Keratinocyte (primary cell): ENCODE measurements at regions not wholly inside any gene's neighbourhood (a gene's known extent, or its start where the extent isn't known, plus 50 kb on each side); places are given as distances from the start of the nearest gene placed in this dataset.

Source experiments
- DNase-seq: peaks from one replicate; pipeline ENCODE4 v3.0.0-alpha.2; 2011; ENCODE audit warnings: low read depth, missing footprints, low spot score
- FAIRE-seq: peaks from 2 replicates; lab custom pipeline; 2011; peaks lifted over from hg19 to GRCh38; lab: Jason Lieb, UNC
- H2AFZ ChIP-seq: 2 replicates; pipeline ENCODE4 v1.6.0; 2012; ENCODE audit warnings: low read length, control low read depth, inconsistent platforms; ENCODE audit not compliant: control insufficient read depth
- H3K27ac ChIP-seq: 2 replicates; pipeline ENCODE4 v1.5.1; 2011; ENCODE audit warnings: low read length; ENCODE audit not compliant: control insufficient read depth, insufficient read depth
- H3K27me3 ChIP-seq: 3 replicates; pipeline ENCODE4 v1.6.0; 2011; ENCODE audit warnings: low read length; ENCODE audit not compliant: control insufficient read depth, insufficient read depth; ENCODE audit errors: extremely low read depth
- H3K36me3 ChIP-seq, 2 experiments: 2 replicates in 1 of 2; 3 replicates in 1 of 2; pipeline ENCODE4 v1.5.1; 2011; ENCODE audit warnings: low read length in 2 of 2, mild to moderate bottlenecking in 1 of 2; ENCODE audit not compliant: control insufficient read depth in 2 of 2, insufficient read depth in 2 of 2; ENCODE audit errors: extremely low read depth in 1 of 2
- H3K4me1 ChIP-seq: 3 replicates; pipeline ENCODE4 v1.5.1; 2011; ENCODE audit warnings: low read length; ENCODE audit not compliant: control insufficient read depth, insufficient read depth; ENCODE audit errors: extremely low read depth
- H3K4me2 ChIP-seq: 3 replicates; pipeline ENCODE4 v1.6.0; 2011; ENCODE audit warnings: low read depth, low read length; ENCODE audit not compliant: control insufficient read depth, insufficient read depth; ENCODE audit errors: extremely low read depth
- H3K4me3 ChIP-seq, 3 experiments: fragments of 200-600 bp in 1 of 3; sonication (generic) in 1 of 3; 2 replicates in 2 of 3; 3 replicates in 1 of 3; pipeline ENCODE4 v1.5.1; 2011 to 2016; ENCODE audit warnings: low read length in 3 of 3, mild to moderate bottlenecking in 3 of 3, control low read depth in 2 of 3, inconsistent platforms in 1 of 3, low read depth in 1 of 3, mixed read lengths in 1 of 3, mixed run types in 1 of 3, moderate library complexity in 1 of 3; ENCODE audit not compliant: control insufficient read depth in 2 of 3, insufficient read depth in 2 of 3; ENCODE audit errors: extremely low read depth in 1 of 3
- H3K79me2 ChIP-seq: 2 replicates; pipeline ENCODE4 v1.6.0; 2012; ENCODE audit warnings: low read length; ENCODE audit not compliant: control insufficient read depth, insufficient read depth
- H3K9ac ChIP-seq: 3 replicates; pipeline ENCODE4 v1.6.0; 2011; ENCODE audit warnings: low read length; ENCODE audit not compliant: control insufficient read depth, insufficient read depth; ENCODE audit errors: extremely low read depth
- H3K9me1 ChIP-seq: 3 replicates; pipeline ENCODE4 v1.6.0; 2011; ENCODE audit warnings: low read length; ENCODE audit not compliant: control insufficient read depth, insufficient read depth; ENCODE audit errors: extremely low read depth
- H3K9me3 ChIP-seq: 2 replicates; pipeline ENCODE4 v1.5.1; 2012; ENCODE audit warnings: low read depth, low read length; ENCODE audit not compliant: control insufficient read depth
- H4K20me1 ChIP-seq: 3 replicates; pipeline ENCODE4 v1.6.0; 2011; ENCODE audit warnings: low read length; ENCODE audit not compliant: control insufficient read depth, insufficient read depth; ENCODE audit errors: extremely low read depth
- EZH2 ChIP-seq: IDR thresholded peaks from one replicate; pipeline ENCODE4 v1.6.1; 2012; ENCODE audit warnings: inconsistent platforms, mild to moderate bottlenecking, low read length, moderate library complexity
- dilution Hi-C: fragments of 300-500 bp; cut with MboI; formaldehyde crosslinking; loops from one replicate; pipeline ENCODE4 v1.7.0; 2020; ENCODE audit warnings: low sequenced_read_pairs; ENCODE audit not compliant: extremely low pct_ligation_motif_present
- TF ChIP-seq, protein P1 (sequence below), 3 experiments: IDR thresholded peaks in 1 of 3; conservative IDR thresholded peaks in 1 of 3; optimal IDR thresholded peaks in 1 of 3; 2 replicates in 2 of 3; 3 replicates in 1 of 3; pipeline versions ENCODE3 to v1.5.1; 2011; ENCODE audit warnings: low read length in 3 of 3, mild to moderate bottlenecking in 3 of 3, moderate library complexity in 2 of 3, control low read depth in 1 of 3, inconsistent platforms in 1 of 3; ENCODE audit not compliant: insufficient read depth in 2 of 3; ENCODE audit errors: extremely low read depth in 1 of 3

DNA sequence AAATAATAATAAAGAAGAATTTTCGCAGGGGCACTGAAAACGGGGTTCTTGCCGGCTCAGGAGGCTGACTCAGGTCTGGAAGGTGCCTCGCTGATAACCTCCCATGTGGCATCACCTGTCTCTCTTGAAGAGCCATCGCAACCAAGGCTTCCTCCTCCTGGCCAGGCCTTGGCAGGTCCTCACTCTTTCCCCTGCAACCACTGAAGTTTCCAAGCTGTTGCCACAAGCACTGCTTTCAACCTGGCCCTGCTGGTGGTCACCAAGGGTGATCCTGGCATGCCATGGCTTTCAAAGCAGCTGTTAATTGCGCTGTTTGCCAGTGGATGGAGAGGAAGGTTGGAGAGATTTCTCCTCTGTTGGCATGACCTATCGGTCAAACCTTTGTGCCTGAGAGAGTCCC, 163.6 kb upstream of the COPS8 start:
- Histone ChIP-seq H4K20me1 (no peaks in the 10 kb centered on the region), H3K27me3 (no peaks in the 10 kb centered on the region), H3K36me3 (no peaks in the 10 kb centered on the region), H3K4me1 (no peaks in the 10 kb centered on the region), H3K9me1 (no peaks in the 10 kb centered on the region), H3K4me2 (no peak overlapping the region), H2AFZ (no peak overlapping the region), H3K27ac (no peak overlapping the region), H3K9ac (no peak overlapping the region), H3K79me2 (no peaks in the 10 kb centered on the region), H3K9me3 (no peaks in the 10 kb centered on the region), H3K4me3 (no peak overlapping the region)
- FAIRE-seq (no peak), DNase-seq (no peak)
- TF ChIP-seq, protein P1, sequence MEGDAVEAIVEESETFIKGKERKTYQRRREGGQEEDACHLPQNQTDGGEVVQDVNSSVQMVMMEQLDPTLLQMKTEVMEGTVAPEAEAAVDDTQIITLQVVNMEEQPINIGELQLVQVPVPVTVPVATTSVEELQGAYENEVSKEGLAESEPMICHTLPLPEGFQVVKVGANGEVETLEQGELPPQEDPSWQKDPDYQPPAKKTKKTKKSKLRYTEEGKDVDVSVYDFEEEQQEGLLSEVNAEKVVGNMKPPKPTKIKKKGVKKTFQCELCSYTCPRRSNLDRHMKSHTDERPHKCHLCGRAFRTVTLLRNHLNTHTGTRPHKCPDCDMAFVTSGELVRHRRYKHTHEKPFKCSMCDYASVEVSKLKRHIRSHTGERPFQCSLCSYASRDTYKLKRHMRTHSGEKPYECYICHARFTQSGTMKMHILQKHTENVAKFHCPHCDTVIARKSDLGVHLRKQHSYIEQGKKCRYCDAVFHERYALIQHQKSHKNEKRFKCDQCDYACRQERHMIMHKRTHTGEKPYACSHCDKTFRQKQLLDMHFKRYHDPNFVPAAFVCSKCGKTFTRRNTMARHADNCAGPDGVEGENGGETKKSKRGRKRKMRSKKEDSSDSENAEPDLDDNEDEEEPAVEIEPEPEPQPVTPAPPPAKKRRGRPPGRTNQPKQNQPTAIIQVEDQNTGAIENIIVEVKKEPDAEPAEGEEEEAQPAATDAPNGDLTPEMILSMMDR (optimal IDR thresholded peaks at IDR 0.05 in 1 of 3, IDR thresholded peaks at IDR 0.05 in 1 of 3, conservative IDR thresholded peaks at IDR 0.05 in 1 of 3; ENCODE audit: extremely low read depth in 1 of 3, insufficient read depth in 2 of 3, low read length in 3 of 3), result no peak
- no peak for TF ChIP-seq EZH2
- dilution Hi-C loops, result no loop called here

DNA sequence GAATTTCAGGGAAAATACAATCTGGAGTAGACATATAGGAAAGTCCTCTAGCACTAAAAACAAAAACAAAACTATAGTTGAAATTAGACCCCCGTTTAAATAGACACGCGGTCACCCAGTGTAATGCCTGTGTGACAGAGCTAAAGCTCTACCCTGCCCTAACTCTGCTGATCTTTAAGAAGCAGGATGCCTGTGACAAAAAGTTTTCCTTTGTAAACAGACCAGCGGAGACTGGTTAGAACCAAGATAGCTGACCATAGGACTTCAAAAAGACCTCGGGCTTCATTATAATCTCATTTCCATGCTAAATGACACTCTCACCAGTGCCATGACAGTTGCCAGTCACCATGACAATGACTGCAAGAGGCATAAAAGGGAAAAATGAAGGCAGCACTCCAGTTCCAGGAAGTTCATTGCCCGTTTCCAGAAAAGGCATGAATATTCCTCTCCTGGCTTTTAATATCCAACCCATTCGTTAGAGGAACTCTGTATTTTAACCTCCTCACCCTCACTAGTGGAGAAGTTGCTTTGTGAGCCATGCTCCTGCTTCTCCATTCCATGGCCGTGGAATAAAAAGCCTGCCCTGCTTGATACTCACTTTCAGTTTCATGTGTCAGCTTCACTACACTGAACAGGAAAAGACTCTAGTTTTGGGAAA, 157.2 kb upstream of the COPS8 start:
- Histone ChIP-seq H2AFZ (peak overlapping the region; percentile 89), H4K20me1 (no peaks in the 10 kb centered on the region), H3K9me1 (no peaks in the 10 kb centered on the region), H3K27me3 (no peaks in the 10 kb centered on the region), H3K79me2 (no peaks in the 10 kb centered on the region), H3K4me3 (peak overlapping the region in 1 of 3 experiments; percentile 35), H3K4me1 (no peaks in the 10 kb centered on the region), H3K27ac (no peak overlapping the region), H3K36me3 (no peaks in the 10 kb centered on the region), H3K9ac (no peak overlapping the region), H3K9me3 (no peaks in the 10 kb centered on the region), H3K4me2 (peak overlapping the region; percentile 42)
- DNase-seq (no peak), FAIRE-seq (no peak)
- TF ChIP-seq, protein P1 (optimal IDR thresholded peaks at IDR 0.05 in 1 of 3, IDR thresholded peaks at IDR 0.05 in 1 of 3, conservative IDR thresholded peaks at IDR 0.05 in 1 of 3; ENCODE audit: extremely low read depth in 1 of 3, insufficient read depth in 2 of 3, low read length in 3 of 3), result no peak
- TF ChIP-seq EZH2, result no peak
- dilution Hi-C loops, result no loop called here
